ENCODE measurements at regions not wholly inside any gene's neighbourhood (a gene's known extent, or its start where the extent isn't known, plus 50 kb on each side); places are given as distances from the start of the nearest gene placed in this dataset.

- no peak overlapping the region for H3K4me2 ChIP-seq
- H3K4me3 ChIP-seq: no peak overlapping the region
- H3K4me1 ChIP-seq: peaks cover under 1% of the 10 kb centered on the region; the same call in 1 of the 3 replicates
- no peak for TF ChIP-seq POLR2AphosphoS2 (conservative IDR thresholded peaks at IDR 0.05; ENCODE audit: low read length)
- FAIRE-seq (no peak), DNase-seq (ENCODE audit: low read depth in 1 of 2, low spot score in 1 of 2) (no peak), ATAC-seq (no peak)
- CTCF ChIA-PET: no interaction called here
- H3K9me3 ChIP-seq: no peaks in the 10 kb centered on the region
- 64% methylated on average over 1 of the region's 1 CpG for WGBS (ENCODE audit: missing lambda C conversion rate)
- POLR2A ChIA-PET: no interaction called here
- no peak overlapping the region for H3K27ac ChIP-seq
These were observed 784.6 kb downstream of the RNF144A start for GRCh38 chr2:7701791-7702190.

- Histone ChIP-seq H3K4me1 (peaks cover 13% of the 10 kb centered on the region), H3K9me3 (no peaks in the 10 kb centered on the region), H3K4me3 (no peak overlapping the region), H3K27ac (no peak overlapping the region), H3K4me2 (no peak overlapping the region)
- FAIRE-seq: no peak
- CTCF ChIA-PET: interaction anchor here (1.1 kb wide), 1 partner anchor 28 kb away, joined by 4 read pairs; no protein-coding TSS in a partner anchor
- TF ChIP-seq PHF8 (IDR thresholded peaks at IDR 0.05; ENCODE audit: borderline replicate concordance, low read depth) (no peak), EP300 (IDR thresholded peaks at IDR 0.05) (no peak), NR3C1 (IDR thresholded peaks at IDR 0.05) (no peak), SREBF2 (IDR thresholded peaks at IDR 0.05) (no peak), REST (IDR thresholded peaks at IDR 0.05) (no peak), BHLHE40 (IDR thresholded peaks at IDR 0.05; ENCODE audit: low read depth, low read length) (no peak), NFE2L2 (conservative IDR thresholded peaks at IDR 0.05; ENCODE audit: low read length) (no peak), CBX2 (IDR thresholded peaks at IDR 0.05; ENCODE audit: borderline replicate concordance, low read depth) (no peak), PBX3 (IDR thresholded peaks at IDR 0.05) (no peak), CHD2 (IDR thresholded peaks at IDR 0.05; ENCODE audit: low read length, partially characterized antibody) (no peak), FOSB (CRISPR knock-in tag; IDR thresholded peaks at IDR 0.05) (no peak), HDAC2 (IDR thresholded peaks at IDR 0.05) (no peak), ZC3H11A (IDR thresholded peaks at IDR 0.05) (no peak), MAZ (IDR thresholded peaks at IDR 0.05; ENCODE audit: borderline replicate concordance, low read depth, low read length) (no peak), MAX (IDR thresholded peaks at IDR 0.05) (no peak), GATA3 (IDR thresholded peaks at IDR 0.05; ENCODE audit: borderline replicate concordance) (no peak), ZNF302 (CRISPR knock-in tag; IDR thresholded peaks at IDR 0.05) (no peak)
- ATAC-seq: no peak
- POLR2A ChIA-PET: no interaction called here
- no peak for DNase-seq (ENCODE audit: low read depth in 1 of 2, low spot score in 1 of 2)
These were observed 785.8 kb downstream of the RNF144A start for GRCh38 chr2:7703048-7703447.

- H3K4me1 ChIP-seq: peaks cover 16% of the 10 kb centered on the region
- 64% methylated on average over 5 of the region's 5 CpGs for WGBS (ENCODE audit: missing lambda C conversion rate)
- H3K27ac ChIP-seq: no peak overlapping the region
- H3K4me3 ChIP-seq: no peak overlapping the region
- H3K9me3 ChIP-seq: no peaks in the 10 kb centered on the region
- FAIRE-seq: no peak
- ChIA-PET CTCF (interaction anchor here (1.1 kb wide), 1 partner anchor 29 kb away, joined by 4 read pairs; no protein-coding TSS in a partner anchor), POLR2A (no interaction called here)
- no peak for ATAC-seq
- DNase-seq (ENCODE audit: low read depth in 1 of 2, low spot score in 1 of 2): no peak
- no peak overlapping the region for H3K4me2 ChIP-seq
- TF ChIP-seq ZC3H11A (IDR thresholded peaks at IDR 0.05) (no peak), PHF8 (IDR thresholded peaks at IDR 0.05; ENCODE audit: borderline replicate concordance, low read depth) (no peak), MAZ (IDR thresholded peaks at IDR 0.05; ENCODE audit: borderline replicate concordance, low read depth, low read length) (no peak), ZNF302 (CRISPR knock-in tag; IDR thresholded peaks at IDR 0.05) (no peak), HOXB13 (CRISPR knock-in tag; IDR thresholded peaks at IDR 0.05; ENCODE audit: low read depth) (no peak), NPAS2 (CRISPR knock-in tag; IDR thresholded peaks at IDR 0.05; ENCODE audit: borderline replicate concordance) (no peak)
These were observed 786.4 kb downstream of the RNF144A start for GRCh38 chr2:7703543-7704144.
